ENCODE measurements at regions not wholly inside any gene's neighbourhood (a gene's known extent, or its start where the extent isn't known, plus 50 kb on each side); places are given as distances from the start of the nearest gene placed in this dataset.

DNA sequence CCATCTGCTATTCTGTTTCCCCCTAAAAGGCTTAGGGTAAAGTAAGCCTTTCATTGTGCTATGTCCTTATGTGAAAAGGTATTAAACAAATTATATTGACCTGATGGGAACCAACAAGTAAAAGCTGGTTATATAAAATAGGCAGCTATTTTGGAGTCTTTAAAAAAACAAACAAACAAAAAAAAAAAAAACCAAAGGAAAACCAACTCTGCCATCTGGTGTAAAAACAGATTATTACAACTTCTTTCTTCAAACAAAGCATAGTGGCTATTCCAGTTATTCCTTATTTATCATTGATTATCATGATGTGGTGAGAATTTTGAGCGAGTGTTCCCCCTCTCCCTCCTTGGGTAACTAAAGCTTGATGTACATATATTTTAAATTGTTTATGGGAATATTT is 122.3 kb upstream of the FHL2 start:
- peaks cover 10% of the 10 kb centered on the region; the same call in 1 of the 2 replicates for H3K9me3 ChIP-seq (ENCODE audit: control insufficient read depth, insufficient read depth, low read length)
- CTCF ChIA-PET, result interaction anchor here (0.6 to 8.3 kb wide), 61 partner anchors 9 to 427 kb away, joined by 3 to 233 read pairs (median 5); partner anchors contain the start of genes C2orf49 and FHL2
- DNase-seq (ENCODE audit: low read depth, low spot score), result no peak
- H3K27ac ChIP-seq (ENCODE audit: low read depth, low read length), result no peak overlapping the region
- POLR2A ChIA-PET, result interaction anchor here (0.7 to 0.8 kb wide), 2 partner anchors 146 to 233 kb away, joined by 3 to 4 read pairs; no protein-coding TSS in a partner anchor
- TF ChIP-seq CTCF (IDR thresholded peaks at IDR 0.05; ENCODE audit: low read depth, low read length), result peak; percentile 52
- H3K4me3 ChIP-seq (ENCODE audit: low read depth, low read length), result no peak overlapping the region
- peaks cover 5% of the 10 kb centered on the region for H3K27me3 ChIP-seq (ENCODE audit: control insufficient read depth, insufficient read depth, low read length)

DNA sequence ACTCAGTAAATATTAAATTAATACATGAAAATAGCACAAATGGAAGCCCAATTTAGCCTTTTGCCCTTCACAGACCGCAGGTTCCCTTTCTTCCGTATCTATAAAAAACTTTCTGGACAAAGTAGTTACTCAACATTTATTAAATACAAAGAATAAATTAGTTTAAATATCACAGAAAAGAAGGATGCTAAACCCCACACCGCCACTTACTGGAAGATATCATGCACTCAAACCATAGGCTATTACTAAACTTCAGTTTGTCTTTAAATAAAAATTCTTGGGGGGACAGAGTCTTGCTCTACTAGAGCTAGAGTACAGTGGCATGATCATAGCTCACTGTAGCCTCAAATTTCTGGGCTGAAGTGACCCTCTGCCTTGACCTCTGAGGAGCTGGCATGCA is 120.7 kb upstream of the FHL2 start:
- Histone ChIP-seq H3K9me3 (ENCODE audit: control insufficient read depth, insufficient read depth, low read length) (no peaks in the 10 kb centered on the region), H3K4me3 (ENCODE audit: low read depth, low read length) (no peak overlapping the region), H3K27me3 (ENCODE audit: control insufficient read depth, insufficient read depth, low read length) (peaks cover 11% of the 10 kb centered on the region), H3K27ac (ENCODE audit: low read depth, low read length) (no peak overlapping the region)
- CTCF ChIA-PET, result interaction anchor here (0.8 to 8.3 kb wide), 14 partner anchors 26 to 226 kb away, joined by 3 to 233 read pairs (median 4); partner anchors contain the start of gene FHL2
- POLR2A ChIA-PET, result interaction anchor here (0.6 to 1.1 kb wide), 2 partner anchors 145 to 170 kb away, joined by 3 read pairs; no protein-coding TSS in a partner anchor
- TF ChIP-seq CTCF (IDR thresholded peaks at IDR 0.05; ENCODE audit: low read depth, low read length), result peak; percentile 31
- DNase-seq (ENCODE audit: low read depth, low spot score), result no peak

GRCh38 chr2:105518897-105519296 is 120.0 kb upstream of the FHL2 start:
- TF ChIP-seq CTCF (IDR thresholded peaks at IDR 0.05; ENCODE audit: low read depth, low read length), result 0 out of 2 replicates have a peak, but pooled peaks have one; percentile 9
- DNase-seq (ENCODE audit: low read depth, low spot score), result no peak
- no peak overlapping the region for H3K4me3 ChIP-seq (ENCODE audit: low read depth, low read length)
- no peak overlapping the region for H3K27ac ChIP-seq (ENCODE audit: low read depth, low read length)
- ChIA-PET POLR2A (interaction anchor here (0.9 to 1.1 kb wide), 2 partner anchors 130 to 169 kb away, joined by 3 read pairs; no protein-coding TSS in a partner anchor), CTCF (interaction anchor here (0.7 to 8.3 kb wide), 15 partner anchors 9 to 225 kb away, joined by 3 to 233 read pairs (median 4); partner anchors contain the start of gene FHL2)
- H3K27me3 ChIP-seq (ENCODE audit: control insufficient read depth, insufficient read depth, low read length), result peaks cover 15% of the 10 kb centered on the region
- no peaks in the 10 kb centered on the region for H3K9me3 ChIP-seq (ENCODE audit: control insufficient read depth, insufficient read depth, low read length)

DNA sequence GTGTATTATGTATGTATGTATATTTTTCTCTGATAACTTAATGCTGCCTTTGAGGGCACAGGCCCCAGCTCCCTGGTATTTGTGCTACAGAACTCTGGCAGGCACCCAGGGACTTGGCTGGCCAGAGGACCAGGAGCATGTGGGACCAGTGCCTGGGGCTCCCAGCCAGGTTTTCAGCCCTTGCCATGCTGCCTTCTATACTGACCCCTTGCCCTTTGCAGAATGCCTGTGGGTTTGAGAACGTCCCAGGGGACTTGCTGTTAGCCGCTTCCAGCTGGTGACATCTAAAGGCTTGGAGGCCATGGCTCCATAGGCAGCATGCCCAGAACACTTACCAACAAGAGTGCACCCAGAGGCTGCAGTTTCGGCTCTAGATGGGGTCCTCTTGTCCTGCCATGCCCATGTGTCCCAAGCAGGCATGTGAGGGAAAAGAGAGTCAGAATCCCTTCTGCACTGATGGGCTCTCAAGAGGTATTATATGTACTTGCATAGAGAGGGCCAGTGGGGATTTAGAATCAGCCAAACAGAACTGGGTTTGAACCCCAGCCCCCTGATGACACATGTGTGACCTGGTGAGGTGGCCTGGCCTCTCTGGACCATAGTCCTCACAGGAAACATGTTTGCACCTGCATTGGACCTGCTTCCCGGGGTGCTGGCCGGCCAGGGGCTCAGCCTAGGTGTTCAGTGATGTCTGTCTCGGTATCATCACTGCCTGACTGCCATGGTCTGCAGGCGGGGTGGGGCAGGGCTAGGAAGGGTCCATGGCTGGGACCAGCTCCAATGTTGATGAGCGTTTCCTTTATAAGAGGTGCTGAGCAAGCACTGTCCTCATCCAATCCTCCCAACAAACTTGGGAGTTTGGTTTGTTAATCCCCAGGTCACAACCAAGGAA is 119.2 kb upstream of the FHL2 start:
- Histone ChIP-seq H3K9me3 (ENCODE audit: control insufficient read depth, insufficient read depth, low read length) (no peaks in the 10 kb centered on the region), H3K27ac (ENCODE audit: low read depth, low read length) (no peak overlapping the region), H3K4me3 (ENCODE audit: low read depth, low read length) (no peak overlapping the region), H3K27me3 (ENCODE audit: control insufficient read depth, insufficient read depth, low read length) (peaks cover 23% of the 10 kb centered on the region)
- CTCF ChIA-PET, result interaction anchor here (0.6 to 8.3 kb wide), 9 partner anchors 8 to 171 kb away, joined by 3 to 233 read pairs (median 4); partner anchors contain the start of gene FHL2
- POLR2A ChIA-PET, result interaction anchor here (0.9 kb wide), 1 partner anchor 129 kb away, joined by 3 read pairs; no protein-coding TSS in a partner anchor
- no peak for TF ChIP-seq CTCF (IDR thresholded peaks at IDR 0.05; ENCODE audit: low read depth, low read length)
- DNase-seq (ENCODE audit: low read depth, low spot score), result no peak
